NCI-H1694 (cell line): ENCODE measurements at regions not wholly inside any gene's neighbourhood (a gene's known extent, or its start where the extent isn't known, plus 50 kb on each side); places are given as distances from the start of the nearest gene placed in this dataset.

Source experiments
- DNase-seq: peaks from one replicate; lab custom pipeline; 2025; lab: John Stamatoyannopoulos, UW

- DNase-seq, result no peak
These were observed 58.6 kb upstream of the NTPCR start for GRCh38 chr1:232891656-232892317.

GRCh38 chr1:232893481-232894313, 56.7 kb upstream of the NTPCR start:
- no peak for DNase-seq

- DNase-seq, result no peak
These were observed 56.0 kb upstream of the NTPCR start for GRCh38 chr1:232894436-232894835.

- no peak for DNase-seq
These were observed 52.4 kb upstream of the NTPCR start for GRCh38 chr1:232897949-232898465.

- DNase-seq, result no peak
These were observed 51.1 kb upstream of the NTPCR start for GRCh38 chr1:232899268-232899667.

GRCh38 chr1:232899839-232900238, 50.6 kb upstream of the NTPCR start:
- no peak for DNase-seq
